PFSK-1 (cell line): ENCODE measurements at regions not wholly inside any gene's neighbourhood (a gene's known extent, or its start where the extent isn't known, plus 50 kb on each side); places are given as distances from the start of the nearest gene placed in this dataset.

ENCODE experiments used
- POLR2AphosphoS5 ChIP-seq: IDR thresholded peaks from 2 replicates; pipeline ENCODE4 v1.6.1; 2012; ENCODE audit warnings: low read depth, mild to moderate bottlenecking, control low read depth, low read length, moderate library complexity
- REST ChIP-seq, 2 experiments: IDR thresholded peaks; 2 replicates each; pipeline versions ENCODE4 v1.6.1 to v1.8.0; 2011 to 2012; ENCODE audit warnings: low read depth in 2 of 2, low read length in 2 of 2, control low read depth in 1 of 2, inconsistent platforms in 1 of 2, mild to moderate bottlenecking in 1 of 2, moderate library complexity in 1 of 2; ENCODE audit not compliant: insufficient read depth in 1 of 2

- TF ChIP-seq POLR2AphosphoS5 (no peak), REST (IDR thresholded peaks at IDR 0.05; ENCODE audit: insufficient read depth in 1 of 2, low read depth in 2 of 2, low read length in 2 of 2) (no peak)
Observed at GRCh38 chr19:30677702-30678101, 305.5 kb downstream of the ZNF536 start.
